Endothelial cell of umbilical vein (primary cell): ENCODE measurements at regions not wholly inside any gene's neighbourhood (a gene's known extent, or its start where the extent isn't known, plus 50 kb on each side); places are given as distances from the start of the nearest gene placed in this dataset.

Experiments
- BruUV-seq: library from RNA; stranded (reverse); fragments of 400-500 nt; replicated peaks from 2 replicates; lab custom pipeline; 2021; lab: Mats Ljungman, UMichigan
- CTCF ChIA-PET: fragments of 300-600, 350-600 bp; sonication (Branson Sonifier 250); formaldehyde crosslinking; loops from one replicate; lab custom pipeline; 2021; ENCODE audit warnings: antibody characterized with exemption, inconsistent platforms; lab: Charles Lee
- POLR2A ChIA-PET: fragments of 300-600, 350-600 bp; sonication (Branson Sonifier 250); formaldehyde crosslinking; loops from one replicate; lab custom pipeline; 2021; ENCODE audit warnings: antibody characterized with exemption, inconsistent platforms; lab: Charles Lee
- DNase-seq: peaks from one replicate; pipeline ENCODE4 v3.0.0-alpha.2; 2011; ENCODE audit warnings: low read depth, low spot score
- FAIRE-seq: peaks from 2 replicates; lab custom pipeline; 2011; peaks lifted over from hg19 to GRCh38; lab: Jason Lieb, UNC
- H2AFZ ChIP-seq: 2 replicates; pipeline ENCODE4 v1.6.0; 2012; ENCODE audit warnings: low read depth, low read length, control low read depth, inconsistent platforms
- H3K27ac ChIP-seq: 2 replicates; pipeline ENCODE4 v1.5.1; 2011; ENCODE audit warnings: low read depth, mild to moderate bottlenecking, control low read depth, low read length, moderate library complexity; ENCODE audit not compliant: insufficient read depth
- H3K27me3 ChIP-seq, 2 experiments: 2 replicates each; pipeline versions ENCODE4 v1.6.0 to v1.6.1; 2011; ENCODE audit warnings: low read length in 2 of 2, mixed read lengths in 1 of 2; ENCODE audit not compliant: control insufficient read depth in 2 of 2, insufficient read depth in 2 of 2
- H3K36me3 ChIP-seq, 2 experiments: 2 replicates in 1 of 2; 3 replicates in 1 of 2; pipeline ENCODE4 v1.5.1; 2011; ENCODE audit warnings: low read length in 2 of 2, mild to moderate bottlenecking in 1 of 2, moderate library complexity in 1 of 2; ENCODE audit not compliant: control insufficient read depth in 2 of 2, insufficient read depth in 2 of 2; ENCODE audit errors: extremely low read depth in 1 of 2
- H3K4me1 ChIP-seq: 3 replicates; pipeline ENCODE4 v1.5.1; 2011; ENCODE audit warnings: mild to moderate bottlenecking, low read length; ENCODE audit not compliant: control insufficient read depth, insufficient read depth; ENCODE audit errors: extremely low read depth
- H3K4me2 ChIP-seq: 2 replicates; pipeline ENCODE4 v1.6.1; 2011; ENCODE audit warnings: low read length, control low read depth, mixed read lengths; ENCODE audit not compliant: insufficient read depth
- H3K4me3 ChIP-seq, 3 experiments: fragments of 200-600 bp in 1 of 3; sonication (generic), shearing (Covaris generic) in 1 of 3; replicated peaks in 1 of 3; 2 replicates each; pipeline ENCODE4 v1.5.1; 2011 to 2016; ENCODE audit warnings: control low read depth in 3 of 3, low read length in 3 of 3, mild to moderate bottlenecking in 2 of 3, inconsistent platforms in 1 of 3, low read depth in 1 of 3, moderate library complexity in 1 of 3; ENCODE audit not compliant: insufficient read depth in 1 of 3
- H3K79me2 ChIP-seq: 2 replicates; pipeline ENCODE4 v1.6.0; 2012; ENCODE audit warnings: low read length, inconsistent platforms; ENCODE audit not compliant: control insufficient read depth, insufficient read depth
- H3K9ac ChIP-seq: replicated peaks from 2 replicates; pipeline ENCODE3; 2011; ENCODE audit warnings: low read length, control low read depth; ENCODE audit not compliant: insufficient read depth; ENCODE audit errors: extremely low read depth
- H3K9me1 ChIP-seq: replicated peaks from 3 replicates; pipeline ENCODE4 v1.6.0; 2011; ENCODE audit warnings: mild to moderate bottlenecking, low read length; ENCODE audit not compliant: control insufficient read depth, insufficient read depth; ENCODE audit errors: extremely low read depth
- H3K9me3 ChIP-seq: replicated peaks from 2 replicates; pipeline ENCODE4 v1.5.1; 2012; ENCODE audit warnings: low read length, inconsistent platforms; ENCODE audit not compliant: control insufficient read depth, insufficient read depth
- H4K20me1 ChIP-seq: replicated peaks from 2 replicates; pipeline ENCODE3; 2011; ENCODE audit warnings: mild to moderate bottlenecking, low read length; ENCODE audit not compliant: control insufficient read depth, insufficient read depth; ENCODE audit errors: extremely low read depth
- CTCF ChIP-seq, 2 donors: IDR thresholded peaks; 1 replicate in 1 of 2; 2 replicates in 1 of 2; pipeline ENCODE4 v1.5.1; 2011; ENCODE audit warnings: low read length in 2 of 2, mild to moderate bottlenecking in 2 of 2, moderate library complexity in 2 of 2, control low read depth in 1 of 2, inconsistent platforms in 1 of 2, low read depth in 1 of 2; ENCODE audit not compliant: insufficient read depth in 1 of 2; ENCODE audit errors: extremely low read depth in 1 of 2
- EZH2 ChIP-seq: IDR thresholded peaks from 2 replicates; pipeline ENCODE4 v1.6.1; 2012; ENCODE audit warnings: borderline replicate concordance, low read depth, mild to moderate bottlenecking, moderate library complexity, low read length, inconsistent platforms; ENCODE audit not compliant: severe bottlenecking
- FOS ChIP-seq: IDR thresholded peaks from 2 replicates; pipeline ENCODE4 v1.6.1; 2011; ENCODE audit warnings: mild to moderate bottlenecking, low read length, moderate library complexity, borderline replicate concordance; ENCODE audit not compliant: insufficient read depth
- GATA2 ChIP-seq: IDR thresholded peaks from 2 replicates; pipeline ENCODE4 v1.7.0; 2011; ENCODE audit warnings: low read depth, mild to moderate bottlenecking, moderate library complexity, mixed read lengths, low read length; ENCODE audit not compliant: insufficient read length, insufficient read depth
- JUN ChIP-seq: IDR thresholded peaks from 2 replicates; pipeline ENCODE4 v1.6.1; 2011; ENCODE audit warnings: borderline replicate concordance, low read depth; ENCODE audit not compliant: insufficient read length, insufficient read depth
- MAX ChIP-seq: IDR thresholded peaks from 2 replicates; pipeline ENCODE4 v1.6.1; 2011; ENCODE audit not compliant: insufficient read depth, insufficient read length
- MYC ChIP-seq: IDR thresholded peaks from one replicate; pipeline ENCODE4 v1.6.1; 2011; ENCODE audit warnings: mild to moderate bottlenecking, low read depth, low read length
- POLR2A ChIP-seq: IDR thresholded peaks from 2 replicates; pipeline ENCODE4 v1.6.1; 2012; ENCODE audit warnings: low read depth, mild to moderate bottlenecking, control low read depth, low read length
- POLR2AphosphoS5 ChIP-seq: IDR thresholded peaks from 2 replicates; pipeline ENCODE4 v1.6.1; 2012; ENCODE audit warnings: low read depth, mild to moderate bottlenecking, control low read depth, low read length, moderate library complexity; ENCODE audit not compliant: insufficient read depth
- dilution Hi-C: fragments of 300-500 bp; cut with MboI; formaldehyde crosslinking; loops from one replicate; pipeline ENCODE4 v1.15.0; 2019; ENCODE audit warnings: low sequenced_read_pairs; ENCODE audit not compliant: extremely low pct_ligation_motif_present
- intact Hi-C: fragments of 100-400 bp; cut with micrococcal nuclease; formaldehyde crosslinking; loops from one replicate; pipeline ENCODE4 v1.10.0; 2022

- Histone ChIP-seq H3K27ac (no peak overlapping the region), H3K27me3 (no peaks in the 10 kb centered on the region), H3K9me1 (no peaks in the 10 kb centered on the region), H3K36me3 (no peaks in the 10 kb centered on the region), H3K79me2 (no peaks in the 10 kb centered on the region), H3K4me2 (no peak overlapping the region), H3K9me3 (no peaks in the 10 kb centered on the region), H3K4me1 (no peaks in the 10 kb centered on the region), H3K4me3 (no peak overlapping the region), H3K9ac (no peak overlapping the region), H4K20me1 (no peaks in the 10 kb centered on the region), H2AFZ (no peak overlapping the region)
- ChIA-PET CTCF (no interaction called here), POLR2A (no interaction called here)
- dilution Hi-C loops (no loop called here), intact Hi-C loops (no loop called here)
- TF ChIP-seq FOS (peak; percentile 12), CTCF (IDR thresholded peaks at IDR 0.05; ENCODE audit: extremely low read depth in 1 of 2, insufficient read depth in 1 of 2, low read depth in 1 of 2, low read length in 2 of 2) (no peak)
- no TSS peak for BruUV-seq
- peak; percentile 52 for DNase-seq
- no peak for FAIRE-seq
Measured at GRCh38 chr2:145623136-145623535, 1103.2 kb upstream of the ZEB2 start.

- CTCF ChIA-PET: no interaction called here
Measured at GRCh38 chr2:145622285-145622684, 1102.4 kb upstream of the ZEB2 start.

More at GRCh38 chr2:145622285-145622684, 1102.4 kb upstream of the ZEB2 start:
- Histone ChIP-seq H3K27ac (no peak overlapping the region), H3K9me3 (no peaks in the 10 kb centered on the region), H3K79me2 (no peaks in the 10 kb centered on the region), H3K9me1 (no peaks in the 10 kb centered on the region), H4K20me1 (no peaks in the 10 kb centered on the region), H3K4me1 (no peaks in the 10 kb centered on the region), H3K4me3 (no peak overlapping the region), H2AFZ (peak overlapping the region; percentile 48), H3K4me2 (no peak overlapping the region), H3K9ac (no peak overlapping the region), H3K36me3 (no peaks in the 10 kb centered on the region), H3K27me3 (no peaks in the 10 kb centered on the region)
- no TSS peak for BruUV-seq
- dilution Hi-C loops: no loop called here
- DNase-seq (no peak), FAIRE-seq (no peak)
- POLR2A ChIA-PET: no interaction called here
- TF ChIP-seq JUN: no peak
- TF ChIP-seq EZH2: no peak
- no peak for TF ChIP-seq FOS
- no peak for TF ChIP-seq CTCF (IDR thresholded peaks at IDR 0.05; ENCODE audit: extremely low read depth in 1 of 2, insufficient read depth in 1 of 2, low read depth in 1 of 2, low read length in 2 of 2)
- TF ChIP-seq POLR2AphosphoS5: no peak
- no peak for TF ChIP-seq POLR2A
- TF ChIP-seq GATA2: no peak
- TF ChIP-seq MAX: no peak
- no peak for TF ChIP-seq MYC
- intact Hi-C loops: no loop called here
